Breast epithelium (tissue), 3 donors: ENCODE measurements at regions not wholly inside any gene's neighbourhood (a gene's known extent, or its start where the extent isn't known, plus 50 kb on each side); places are given as distances from the start of the nearest gene placed in this dataset.

Experiments
- POLR2A ChIP-seq: fragments of 450-650 bp; IDR thresholded peaks from one replicate; pipeline ENCODE4 v1.6.1; 2016; ENCODE audit warnings: antibody characterized with exemption, mild to moderate bottlenecking, moderate library complexity
- POLR2AphosphoS5 ChIP-seq, 3 donors: sonication (generic); formaldehyde crosslinking; IDR thresholded peaks; one replicate each; pipeline ENCODE4 v1.6.1; 2017; ENCODE audit warnings: antibody characterized with exemption in 3 of 3
- TF ChIP-seq, protein P1 (sequence below), 3 donors: fragments of 450-650 bp; IDR thresholded peaks; one replicate each; pipeline ENCODE4 v1.5.1; 2016 to 2017; ENCODE audit warnings: antibody characterized with exemption in 3 of 3, mild to moderate bottlenecking in 3 of 3, moderate library complexity in 3 of 3

DNA sequence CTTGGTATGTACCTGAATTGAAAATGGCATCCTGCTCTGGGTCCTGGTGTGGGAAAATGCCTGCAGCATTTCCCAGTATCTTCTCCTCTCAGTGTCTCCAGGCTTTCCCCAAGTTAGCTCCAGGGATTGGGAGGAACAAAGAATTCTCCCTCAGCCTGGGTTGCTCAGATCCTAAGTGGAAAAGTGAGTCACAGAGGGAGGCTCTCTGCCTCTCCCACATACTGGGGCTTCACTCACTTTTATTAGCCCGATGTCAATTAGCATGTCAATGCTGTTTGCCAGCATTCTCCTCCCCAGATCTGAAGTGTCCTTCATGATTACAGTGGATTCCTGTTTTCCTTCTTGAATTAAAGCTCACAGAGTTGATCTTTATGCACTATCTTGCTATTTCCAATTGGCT is 655.0 kb downstream of the EPHA3 start:
- TF ChIP-seq, protein P1, sequence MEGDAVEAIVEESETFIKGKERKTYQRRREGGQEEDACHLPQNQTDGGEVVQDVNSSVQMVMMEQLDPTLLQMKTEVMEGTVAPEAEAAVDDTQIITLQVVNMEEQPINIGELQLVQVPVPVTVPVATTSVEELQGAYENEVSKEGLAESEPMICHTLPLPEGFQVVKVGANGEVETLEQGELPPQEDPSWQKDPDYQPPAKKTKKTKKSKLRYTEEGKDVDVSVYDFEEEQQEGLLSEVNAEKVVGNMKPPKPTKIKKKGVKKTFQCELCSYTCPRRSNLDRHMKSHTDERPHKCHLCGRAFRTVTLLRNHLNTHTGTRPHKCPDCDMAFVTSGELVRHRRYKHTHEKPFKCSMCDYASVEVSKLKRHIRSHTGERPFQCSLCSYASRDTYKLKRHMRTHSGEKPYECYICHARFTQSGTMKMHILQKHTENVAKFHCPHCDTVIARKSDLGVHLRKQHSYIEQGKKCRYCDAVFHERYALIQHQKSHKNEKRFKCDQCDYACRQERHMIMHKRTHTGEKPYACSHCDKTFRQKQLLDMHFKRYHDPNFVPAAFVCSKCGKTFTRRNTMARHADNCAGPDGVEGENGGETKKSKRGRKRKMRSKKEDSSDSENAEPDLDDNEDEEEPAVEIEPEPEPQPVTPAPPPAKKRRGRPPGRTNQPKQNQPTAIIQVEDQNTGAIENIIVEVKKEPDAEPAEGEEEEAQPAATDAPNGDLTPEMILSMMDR (IDR thresholded peaks at IDR 0.05) = no peak
- TF ChIP-seq POLR2AphosphoS5 (IDR thresholded peaks at IDR 0.05) = no peak
- no peak for TF ChIP-seq POLR2A
